ENCODE measurements at regions not wholly inside any gene's neighbourhood (a gene's known extent, or its start where the extent isn't known, plus 50 kb on each side); places are given as distances from the start of the nearest gene placed in this dataset.

GRCh38 chr14:51484485-51484884 is 167.2 kb upstream of the FRMD6 start:
- no peak for DNase-seq (ENCODE audit: low read depth)
- H3K4me3 ChIP-seq (ENCODE audit: low read depth, low read length): no peak overlapping the region
- TF ChIP-seq CTCF (IDR thresholded peaks at IDR 0.05; ENCODE audit: insufficient read depth, low read depth, low read length): no peak

GRCh38 chr14:51485733-51486132 is 166.0 kb upstream of the FRMD6 start:
- no peak overlapping the region for H3K4me3 ChIP-seq (ENCODE audit: low read depth, low read length)
- DNase-seq (ENCODE audit: low read depth): no peak
- no peak for TF ChIP-seq CTCF (IDR thresholded peaks at IDR 0.05; ENCODE audit: insufficient read depth, low read depth, low read length)

GRCh38 chr14:51487848-51488247 is 163.9 kb upstream of the FRMD6 start:
- no peak overlapping the region for H3K4me3 ChIP-seq (ENCODE audit: low read depth, low read length)
- TF ChIP-seq CTCF (IDR thresholded peaks at IDR 0.05; ENCODE audit: insufficient read depth, low read depth, low read length): no peak
- no peak for DNase-seq (ENCODE audit: low read depth)

- TF ChIP-seq CTCF (IDR thresholded peaks at IDR 0.05; ENCODE audit: insufficient read depth, low read depth, low read length): no peak
- no peak for DNase-seq (ENCODE audit: low read depth)
- no peak overlapping the region for H3K4me3 ChIP-seq (ENCODE audit: low read depth, low read length)
Measured at GRCh38 chr14:51488569-51489220, 163.0 kb upstream of the FRMD6 start.

GRCh38 chr14:51490205-51490604 is 161.5 kb upstream of the FRMD6 start:
- H3K4me3 ChIP-seq (ENCODE audit: low read depth, low read length): no peak overlapping the region
- no peak for DNase-seq (ENCODE audit: low read depth)
- TF ChIP-seq CTCF (IDR thresholded peaks at IDR 0.05; ENCODE audit: insufficient read depth, low read depth, low read length): no peak

GRCh38 chr14:51491036-51491545 is 160.6 kb upstream of the FRMD6 start:
- no peak for DNase-seq (ENCODE audit: low read depth)
- no peak overlapping the region for H3K4me3 ChIP-seq (ENCODE audit: low read depth, low read length)
- TF ChIP-seq CTCF (IDR thresholded peaks at IDR 0.05; ENCODE audit: insufficient read depth, low read depth, low read length): no peak

GRCh38 chr14:51491776-51492175 is 159.9 kb upstream of the FRMD6 start:
- no peak for TF ChIP-seq CTCF (IDR thresholded peaks at IDR 0.05; ENCODE audit: insufficient read depth, low read depth, low read length)
- no peak overlapping the region for H3K4me3 ChIP-seq (ENCODE audit: low read depth, low read length)
- DNase-seq (ENCODE audit: low read depth): peak; percentile 42
